Erythroblast (primary cell): ENCODE measurements at regions not wholly inside any gene's neighbourhood (a gene's known extent, or its start where the extent isn't known, plus 50 kb on each side); places are given as distances from the start of the nearest gene placed in this dataset.

Experiments used
- DNase-seq, 2 experiments: peaks; one replicate each; lab custom pipeline; 2025; lab: John Stamatoyannopoulos, UW
- GATA1 ChIP-seq: IDR thresholded peaks from 2 replicates; pipeline ENCODE4 v1.6.1; 2011; ENCODE audit warnings: low read depth, mild to moderate bottlenecking, control low read depth, low read length, moderate library complexity
- POLR2A ChIP-seq: IDR thresholded peaks from 2 replicates; pipeline ENCODE4 v1.6.1; 2011; ENCODE audit warnings: mild to moderate bottlenecking, low read length

DNA sequence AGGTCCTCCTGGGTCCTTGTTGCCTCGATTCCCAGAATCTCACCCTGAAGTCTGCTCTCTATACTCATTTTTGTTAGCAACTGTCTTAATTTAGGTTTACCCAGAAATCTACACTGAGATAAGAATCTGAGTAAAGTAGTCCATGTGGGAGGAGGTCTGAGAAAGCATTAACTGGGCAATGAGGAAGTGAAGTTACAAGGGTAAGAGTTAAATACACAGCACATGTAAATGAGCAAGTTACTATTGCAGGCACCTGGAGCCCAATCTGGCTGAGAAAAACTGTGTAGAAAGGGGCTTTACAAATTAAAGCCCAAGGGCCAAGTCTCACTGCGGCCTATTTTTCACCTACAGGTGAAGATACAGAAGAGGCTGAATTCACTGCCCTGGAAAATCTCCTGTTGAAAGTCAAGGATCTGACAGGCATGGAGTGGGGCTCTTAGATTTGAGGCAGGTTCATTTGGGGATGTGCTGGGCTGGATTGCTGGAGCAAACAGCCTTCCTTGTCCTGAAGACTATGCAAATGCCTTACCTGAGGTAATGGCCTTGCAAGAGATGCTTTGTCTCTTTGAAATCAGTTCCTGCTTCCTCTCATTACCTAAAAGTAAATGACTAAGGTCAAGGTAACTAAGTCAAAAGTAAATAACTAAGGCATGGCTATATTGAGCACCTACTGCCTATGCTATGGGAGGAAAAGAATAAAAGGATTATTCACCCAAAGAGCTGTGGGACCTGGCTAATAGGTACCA lies 84.4 kb upstream of the DYNAP start:
- no peak for TF ChIP-seq POLR2A
- TF ChIP-seq GATA1: no peak
- no peak for DNase-seq

DNA sequence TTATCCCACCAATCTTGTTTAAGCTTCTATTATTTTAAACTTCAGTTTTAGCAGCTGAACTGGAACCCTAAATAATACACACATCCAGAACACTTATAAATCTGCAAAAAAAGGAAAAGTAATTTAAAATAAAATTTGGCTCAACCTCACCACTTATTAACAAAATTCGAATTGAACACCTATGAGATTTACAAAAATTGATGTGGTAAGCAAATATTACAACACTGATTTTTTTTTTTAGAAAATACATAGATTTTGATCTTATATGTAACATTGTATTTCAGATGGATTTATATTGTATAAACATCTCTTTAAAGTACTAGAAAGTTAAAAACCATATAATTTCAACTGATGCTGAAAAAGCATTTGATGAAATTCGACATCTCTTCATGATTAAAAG lies 81.3 kb upstream of the DYNAP start:
- TF ChIP-seq GATA1 (no peak), POLR2A (no peak)
- DNase-seq: no peak

DNA sequence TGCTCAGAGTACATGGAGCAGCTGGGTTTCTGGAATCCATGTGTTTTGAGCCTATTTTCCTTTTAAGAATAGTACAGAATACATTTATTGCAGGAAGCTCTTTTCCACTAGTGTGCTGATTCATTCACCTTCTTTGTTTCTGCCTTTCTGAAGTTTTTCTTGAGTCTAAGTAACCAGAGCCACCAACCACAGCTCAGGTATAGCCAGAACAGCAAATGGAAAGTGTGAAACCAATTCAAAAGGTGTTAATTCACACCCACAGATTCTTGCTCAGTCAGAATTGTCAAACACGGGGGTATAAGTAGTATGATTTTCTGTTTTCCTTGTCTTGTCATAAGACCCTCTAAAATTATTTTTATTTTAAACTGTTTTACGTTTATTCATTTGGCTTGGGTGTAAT lies 75.9 kb upstream of the DYNAP start:
- no peak for DNase-seq
- TF ChIP-seq POLR2A: no peak
- no peak for TF ChIP-seq GATA1

DNA sequence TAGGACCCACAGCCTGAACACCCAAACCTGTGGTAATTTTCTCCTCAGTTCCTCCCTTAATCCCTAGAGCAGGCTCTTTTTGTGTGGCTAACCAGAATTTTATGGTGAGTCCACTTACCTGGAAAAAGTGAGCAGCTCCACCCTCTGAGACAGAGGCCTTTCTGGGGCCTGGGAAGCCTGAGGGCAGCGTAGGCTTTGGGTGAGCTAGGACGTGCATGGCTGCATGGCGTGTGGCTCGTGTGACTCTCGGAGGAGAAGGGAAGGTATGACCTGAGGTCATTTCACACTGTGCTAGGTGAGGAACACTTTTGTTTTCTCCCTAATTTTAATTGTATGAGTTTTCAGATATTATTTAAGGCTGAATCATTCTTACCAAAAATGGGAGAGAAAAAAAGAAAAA lies 73.5 kb upstream of the DYNAP start:
- no peak for DNase-seq
- no peak for TF ChIP-seq POLR2A
- no peak for TF ChIP-seq GATA1

DNA sequence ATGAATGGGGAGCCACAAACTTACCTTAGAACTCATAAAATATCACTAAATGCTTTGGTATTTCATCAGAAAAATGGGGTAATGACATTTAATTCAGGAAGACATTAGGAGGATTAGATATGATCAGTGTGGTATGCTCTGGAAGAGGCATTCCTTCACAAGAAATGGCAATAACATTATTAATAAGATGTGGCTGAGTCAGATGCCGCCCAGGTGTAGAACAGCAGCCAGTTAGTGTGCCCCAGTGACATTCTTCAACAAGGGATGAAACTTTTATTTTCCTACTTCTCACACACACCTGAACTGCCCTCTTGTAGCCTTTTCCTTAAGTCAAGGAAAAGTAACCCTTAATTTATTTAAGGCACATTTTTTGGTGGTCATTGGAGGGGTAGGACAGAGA lies 69.2 kb upstream of the DYNAP start:
- no peak for DNase-seq
- TF ChIP-seq POLR2A: no peak
- no peak for TF ChIP-seq GATA1

DNA sequence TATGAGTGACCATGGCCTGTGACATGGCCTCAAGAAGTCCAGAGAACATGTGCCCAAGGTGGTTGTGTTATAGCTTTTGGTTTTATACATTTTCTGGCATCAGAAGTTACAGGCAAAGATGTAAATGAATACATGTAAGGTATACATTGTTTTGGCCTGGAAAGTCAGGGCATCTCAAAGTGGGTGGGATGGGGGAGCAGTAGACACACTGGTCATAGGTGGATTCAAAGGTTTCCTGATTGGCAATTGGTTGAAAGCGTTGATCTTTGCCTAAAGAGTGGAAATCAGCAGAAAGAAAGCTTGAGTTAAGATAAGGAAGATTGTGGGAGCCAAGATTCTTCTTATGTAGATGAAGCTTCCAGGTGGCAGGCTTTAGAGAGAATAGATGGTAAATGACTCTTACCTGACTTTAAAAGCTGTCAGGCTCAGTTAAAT lies 62.1 kb upstream of the DYNAP start:
- TF ChIP-seq GATA1 (no peak), POLR2A (no peak)
- DNase-seq: no peak

DNA sequence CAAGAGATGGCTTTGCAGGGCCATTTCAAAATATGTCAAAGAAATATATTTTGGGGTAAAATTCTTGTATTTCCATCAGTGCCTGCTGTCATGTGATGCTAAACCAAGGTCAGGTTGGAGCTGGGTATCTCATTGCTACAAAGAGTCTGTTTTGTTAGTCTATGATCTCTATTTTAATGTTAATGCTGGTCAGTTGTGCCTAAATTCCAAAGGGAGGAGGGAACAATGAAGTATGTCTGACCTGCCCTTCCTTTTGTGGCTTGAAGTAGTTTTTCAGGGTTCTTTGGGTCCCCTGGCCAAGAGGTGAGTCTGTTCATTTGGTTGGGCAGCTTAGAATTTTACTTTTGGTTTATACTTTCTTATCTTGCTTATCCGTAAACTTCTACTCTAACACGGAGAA lies 61.6 kb upstream of the DYNAP start:
- DNase-seq: no peak
- TF ChIP-seq GATA1 (no peak), POLR2A (no peak)

DNA sequence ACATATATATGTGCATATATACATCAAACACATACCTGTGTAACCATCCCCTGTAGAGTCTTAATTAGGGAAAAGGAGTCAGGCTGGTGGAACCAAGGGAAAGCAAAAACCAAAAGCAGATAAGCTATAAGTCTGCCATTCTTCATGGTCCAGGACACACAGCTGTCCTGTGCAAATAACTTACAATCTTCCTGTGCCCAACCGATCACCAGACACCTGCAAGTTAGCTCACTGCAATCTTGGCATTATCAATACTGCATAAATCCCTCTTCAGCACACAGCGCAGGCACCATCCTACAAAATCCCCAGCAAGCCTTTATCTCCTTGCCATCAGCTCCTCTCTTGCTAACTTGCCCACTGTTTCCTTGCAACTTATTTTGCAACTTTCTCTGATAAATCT lies 60.8 kb upstream of the DYNAP start:
- TF ChIP-seq GATA1: no peak
- TF ChIP-seq POLR2A: no peak
- no peak for DNase-seq

DNA sequence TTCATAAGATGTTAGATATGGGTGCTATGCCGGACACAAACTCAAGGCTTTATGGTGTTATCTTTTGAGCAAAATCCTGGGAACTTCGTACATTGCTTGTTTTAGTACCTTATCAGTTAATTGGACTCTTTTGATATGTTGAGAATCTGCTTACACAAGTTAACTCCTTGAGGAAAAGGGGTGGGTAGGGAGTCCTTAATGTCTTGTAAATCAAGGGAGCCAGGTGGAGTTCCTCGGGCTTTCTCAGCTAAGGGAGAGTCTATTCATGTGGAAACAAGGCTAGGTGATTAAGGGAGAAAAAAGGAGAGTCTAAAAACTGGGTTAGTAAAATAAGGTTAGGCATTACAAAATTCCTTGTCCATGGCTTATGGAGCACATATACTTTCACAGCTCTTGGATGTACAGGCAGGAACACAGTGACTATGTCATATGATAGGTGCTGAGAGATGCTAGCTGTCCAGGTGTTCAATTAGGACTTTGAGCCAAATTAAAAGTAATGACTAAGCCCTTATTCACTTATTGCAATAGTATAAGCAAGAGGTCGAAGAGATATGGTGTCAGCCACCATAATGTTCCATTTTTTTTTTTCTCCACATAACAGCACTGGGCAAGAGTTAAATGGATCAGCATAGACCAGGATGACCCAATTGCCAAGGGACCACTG lies 59.5 kb upstream of the DYNAP start:
- no peak for TF ChIP-seq POLR2A
- no peak for TF ChIP-seq GATA1
- no peak for DNase-seq

DNA sequence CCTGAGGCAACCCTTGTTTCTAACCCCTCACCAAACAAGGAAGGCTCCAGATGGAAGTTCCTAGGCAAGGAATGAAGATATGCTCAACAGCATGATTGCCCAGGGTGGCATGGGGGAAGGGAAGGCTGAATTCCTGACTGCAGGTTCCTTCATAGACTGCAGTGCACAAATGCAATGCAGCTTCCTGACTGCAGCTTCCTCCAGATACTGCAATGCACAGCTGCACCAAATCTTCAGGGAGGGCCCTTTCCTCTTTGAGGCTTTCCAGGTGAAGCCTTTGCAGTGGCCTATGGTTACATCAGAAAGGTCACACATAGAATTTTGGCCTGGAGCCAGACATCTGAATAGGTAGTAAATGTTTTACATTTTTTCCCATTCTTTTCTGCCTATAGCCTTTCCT lies 58.8 kb upstream of the DYNAP start:
- no peak for DNase-seq
- no peak for TF ChIP-seq GATA1
- no peak for TF ChIP-seq POLR2A

DNA sequence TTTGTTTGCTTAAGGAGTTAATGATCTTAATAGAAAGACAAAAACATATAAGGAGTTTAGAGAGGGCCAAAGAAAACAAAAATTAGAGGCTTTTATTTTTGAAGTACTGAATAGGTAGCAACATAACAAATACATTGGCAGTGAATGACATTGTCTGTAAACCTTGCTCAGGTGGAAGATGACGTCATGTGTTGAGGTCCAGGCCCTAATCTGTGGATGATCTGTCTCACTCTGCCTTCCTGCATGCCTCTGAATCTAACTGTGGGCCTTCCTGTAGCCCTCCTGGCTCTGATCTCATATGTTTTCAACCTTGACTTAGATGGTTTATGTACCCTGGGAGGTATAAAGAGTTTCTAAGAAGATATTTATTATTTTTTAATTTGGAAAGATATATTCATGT lies 58.1 kb upstream of the DYNAP start:
- TF ChIP-seq GATA1 (no peak), POLR2A (no peak)
- DNase-seq: no peak
